H1 (cell line): ENCODE measurements at regions not wholly inside any gene's neighbourhood (a gene's known extent, or its start where the extent isn't known, plus 50 kb on each side); places are given as distances from the start of the nearest gene placed in this dataset.

Source experiments
- CTCF ChIA-PET: fragments of 300-600 bp; sonication (Branson Sonifier 250); formaldehyde crosslinking; loops from one replicate; lab custom pipeline; 2021; ENCODE audit not compliant: partially characterized antibody; lab: Charles Lee
- POLR2A ChIA-PET: fragments of 300-600 bp; sonication (Branson Sonifier 250); formaldehyde crosslinking; loops from one replicate; lab custom pipeline; 2021; ENCODE audit warnings: inconsistent platforms; ENCODE audit not compliant: partially characterized antibody; lab: Charles Lee
- DNase-seq, 2 experiments: peaks; one replicate each; pipeline versions ENCODE4 v3.0.0 to v3.0.0-alpha.2; 2010 to 2022; ENCODE audit warnings: low spot score in 2 of 2, low read depth in 1 of 2, mixed read lengths in 1 of 2
- FAIRE-seq: peaks from 2 replicates; lab custom pipeline; 2011; peaks lifted over from hg19 to GRCh38; lab: Jason Lieb, UNC
- H2AFZ ChIP-seq: 2 replicates; pipeline ENCODE4 v1.8.1; 2012; ENCODE audit warnings: low read length, inconsistent platforms
- H2AK5ac ChIP-seq: 2 replicates; pipeline ENCODE4 v1.6.1; 2013; ENCODE audit warnings: low read depth, low read length
- H2BK120ac ChIP-seq: replicated peaks from 2 replicates; pipeline ENCODE3; 2013; ENCODE audit warnings: low read depth, low read length, inconsistent platforms
- H2BK12ac ChIP-seq: 2 replicates; pipeline ENCODE4 v1.6.1; 2013; ENCODE audit warnings: low read depth, low read length
- H2BK15ac ChIP-seq: 2 replicates; pipeline ENCODE4 v1.6.1; 2013; ENCODE audit warnings: low read length
- H2BK20ac ChIP-seq: 2 replicates; pipeline ENCODE4 v1.6.1; 2013; ENCODE audit warnings: low read length
- H2BK5ac ChIP-seq: 2 replicates; pipeline ENCODE4 v1.6.1; 2013; ENCODE audit warnings: low read depth, low read length
- H3K14ac ChIP-seq: 2 replicates; pipeline ENCODE4 v1.6.1; 2013; ENCODE audit warnings: inconsistent platforms; ENCODE audit not compliant: insufficient read length
- H3K18ac ChIP-seq: 2 replicates; pipeline ENCODE4 v1.6.1; 2013; ENCODE audit warnings: low read length; ENCODE audit errors: extremely low read depth
- H3K23ac ChIP-seq: 2 replicates; pipeline ENCODE4 v1.6.1; 2013; ENCODE audit warnings: inconsistent platforms; ENCODE audit not compliant: insufficient read length
- H3K23me2 ChIP-seq: 2 replicates; pipeline ENCODE4 v1.6.1; 2013; ENCODE audit warnings: low read depth, low read length
- H3K27ac ChIP-seq: 2 replicates; pipeline ENCODE4 v1.6.1; 2011; ENCODE audit warnings: low read depth, low read length, inconsistent platforms
- H3K27me3 ChIP-seq, 4 experiments: replicated peaks in 1 of 4; 1 replicate in 1 of 4; 2 replicates in 3 of 4; pipeline versions ENCODE4 v1.6.1 to v1.8.1; 2011 to 2013; ENCODE audit warnings: low read length in 3 of 4, mild to moderate bottlenecking in 3 of 4, inconsistent platforms in 2 of 4, mixed read lengths in 2 of 4, moderate library complexity in 1 of 4; ENCODE audit not compliant: control insufficient read depth in 3 of 4, insufficient read depth in 3 of 4; ENCODE audit errors: extremely low read depth in 1 of 4
- H3K36me3 ChIP-seq, 4 experiments: 2 replicates each; pipeline versions ENCODE4 v1.6.1 to v1.8.1; 2011 to 2013; ENCODE audit warnings: mild to moderate bottlenecking in 4 of 4, low read length in 3 of 4, moderate library complexity in 2 of 4, control low read depth in 1 of 4, inconsistent platforms in 1 of 4; ENCODE audit not compliant: insufficient read depth in 4 of 4, control insufficient read depth in 2 of 4
- H3K4ac ChIP-seq: replicated peaks from 2 replicates; pipeline ENCODE3; 2013; ENCODE audit warnings: low read length, low read depth, mixed read lengths, inconsistent platforms; ENCODE audit not compliant: insufficient read length
- H3K4me1 ChIP-seq, 4 experiments: replicated peaks in 1 of 4; 1 replicate in 1 of 4; 2 replicates in 3 of 4; pipeline versions ENCODE4 v1.6.1 to v1.8.1; 2011 to 2013; ENCODE audit warnings: low read length in 3 of 4, inconsistent platforms in 2 of 4, mixed read lengths in 1 of 4; ENCODE audit not compliant: insufficient read depth in 4 of 4, control insufficient read depth in 3 of 4
- H3K4me2 ChIP-seq, 2 experiments: 2 replicates each; pipeline versions ENCODE4 v1.6.1 to v1.8.1; 2011 to 2013; ENCODE audit warnings: low read depth in 2 of 2, low read length in 2 of 2, control low read depth in 1 of 2, inconsistent platforms in 1 of 2, mild to moderate bottlenecking in 1 of 2; ENCODE audit not compliant: insufficient read depth in 1 of 2
- H3K4me3 ChIP-seq, 4 experiments: fragments of 200-600, 300-600 bp in 1 of 4; sonication (generic), shearing (Covaris generic), sonication (Bioruptor Twin) in 1 of 4; 2 replicates each; pipeline versions ENCODE4 v1.5.1 to v1.8.1; 2011 to 2016; ENCODE audit warnings: low read length in 4 of 4, low read depth in 3 of 4, control low read depth in 2 of 4, inconsistent platforms in 2 of 4, mild to moderate bottlenecking in 2 of 4, mixed read lengths in 1 of 4, moderate library complexity in 1 of 4; ENCODE audit not compliant: insufficient read depth in 2 of 4; ENCODE audit errors: extremely low read depth in 1 of 4
- H3K56ac ChIP-seq: replicated peaks from 2 replicates; pipeline ENCODE3; 2013; ENCODE audit warnings: low read depth, mild to moderate bottlenecking, mixed read lengths, low read length, inconsistent platforms; ENCODE audit not compliant: insufficient read length
- H3K79me1 ChIP-seq: 2 replicates; pipeline ENCODE4 v1.6.1; 2013; ENCODE audit warnings: low read depth, low read length, control low read depth
- H3K79me2 ChIP-seq, 2 experiments: 2 replicates each; pipeline versions ENCODE4 v1.6.1 to v1.8.1; 2012 to 2013; ENCODE audit warnings: low read length in 2 of 2, mild to moderate bottlenecking in 2 of 2, inconsistent platforms in 1 of 2; ENCODE audit not compliant: insufficient read depth in 2 of 2, control insufficient read depth in 1 of 2
- H3K9ac ChIP-seq, 4 experiments: replicated peaks in 1 of 4; 1 replicate in 1 of 4; 2 replicates in 3 of 4; pipeline versions ENCODE4 v1.6.1 to v1.8.1; 2011 to 2013; ENCODE audit warnings: low read depth in 3 of 4, low read length in 3 of 4, control low read depth in 2 of 4, mild to moderate bottlenecking in 2 of 4, moderate library complexity in 2 of 4, inconsistent platforms in 1 of 4; ENCODE audit errors: extremely low read depth in 1 of 4
- H3K9me3 ChIP-seq, 2 experiments: 2 replicates each; pipeline versions ENCODE4 v1.6.1 to v1.8.1; 2012 to 2013; ENCODE audit warnings: mild to moderate bottlenecking in 2 of 2, moderate library complexity in 2 of 2, control low read depth in 1 of 2, inconsistent platforms in 1 of 2, low read depth in 1 of 2, low read length in 1 of 2, mixed read lengths in 1 of 2; ENCODE audit not compliant: insufficient read depth in 2 of 2
- H4K20me1 ChIP-seq, 2 experiments: replicated peaks in 1 of 2; 2 replicates each; pipeline versions ENCODE3 to v1.8.1; 2011 to 2013; ENCODE audit warnings: inconsistent platforms in 2 of 2, low read length in 2 of 2, mild to moderate bottlenecking in 1 of 2; ENCODE audit not compliant: insufficient read depth in 2 of 2, control insufficient read depth in 1 of 2
- H4K5ac ChIP-seq: 2 replicates; pipeline ENCODE4 v1.6.1; 2013; ENCODE audit warnings: low read length, low read depth, mixed read lengths, inconsistent platforms; ENCODE audit not compliant: insufficient read length
- H4K8ac ChIP-seq: 2 replicates; pipeline ENCODE4 v1.8.0; 2013; ENCODE audit warnings: mild to moderate bottlenecking, moderate library complexity, low read length, inconsistent platforms; ENCODE audit not compliant: insufficient read depth; ENCODE audit errors: extremely low read depth
- H4K91ac ChIP-seq: replicated peaks from 2 replicates; pipeline ENCODE3; 2013; ENCODE audit warnings: low read length, mixed read lengths, inconsistent platforms; ENCODE audit not compliant: insufficient read length
- BCL11A ChIP-seq, 2 experiments: IDR thresholded peaks; one replicate each; pipeline ENCODE4 v1.6.1; 2011; ENCODE audit warnings: low read depth in 2 of 2, low read length in 2 of 2, mild to moderate bottlenecking in 2 of 2
- GABPA ChIP-seq: IDR thresholded peaks from 2 replicates; pipeline ENCODE4 v1.6.1; 2011; ENCODE audit warnings: mild to moderate bottlenecking, low read length, moderate library complexity, borderline replicate concordance; ENCODE audit not compliant: insufficient read depth
- NANOG ChIP-seq: IDR thresholded peaks from 2 replicates; pipeline ENCODE4 v1.6.1; 2011; ENCODE audit warnings: low read length, low read depth, mild to moderate bottlenecking, inconsistent platforms; ENCODE audit not compliant: insufficient read depth, poor library complexity, severe bottlenecking
- POLR2A ChIP-seq, 2 experiments: IDR thresholded peaks; 1 replicate in 1 of 2; 2 replicates in 1 of 2; pipeline ENCODE4 v1.6.1; 2011; ENCODE audit warnings: low read depth in 2 of 2, low read length in 2 of 2, mild to moderate bottlenecking in 2 of 2; ENCODE audit errors: control extremely low read depth in 1 of 2
- SAP30 ChIP-seq: fragments of 300-600 bp; sonication (generic); IDR thresholded peaks from 2 replicates; pipeline ENCODE4 v1.7.1; 2012; ENCODE audit warnings: low read length, moderate library complexity, mild to moderate bottlenecking, inconsistent platforms; ENCODE audit not compliant: insufficient read depth, insufficient replicate concordance
- SRF ChIP-seq: IDR thresholded peaks from 2 replicates; pipeline ENCODE4 v1.6.1; 2011; ENCODE audit warnings: mild to moderate bottlenecking, low read depth, low read length, moderate library complexity
- TAF1 ChIP-seq: IDR thresholded peaks from 2 replicates; pipeline ENCODE4 v1.6.1; 2011; ENCODE audit warnings: mild to moderate bottlenecking, low read depth, low read length
- TCF12 ChIP-seq: IDR thresholded peaks from 2 replicates; pipeline ENCODE4 v1.6.1; 2011; ENCODE audit warnings: low read depth, mild to moderate bottlenecking, low read length
- TEAD4 ChIP-seq: IDR thresholded peaks from 2 replicates; pipeline ENCODE4 v1.6.1; 2012; ENCODE audit warnings: low read depth, low read length, inconsistent platforms, mixed read lengths
- YY1 ChIP-seq: IDR thresholded peaks from 2 replicates; pipeline ENCODE4 v1.6.1; 2011; ENCODE audit warnings: low read depth, mild to moderate bottlenecking, low read length
- WGBS, 2 experiments: shearing (Covaris generic) in 1 of 2; methylation state at CpG; one replicate each; pipeline versions ENCODE4 v1.1.6 to v1.1.7; 2013 to 2015; ENCODE audit warnings: low lambda C conversion rate in 2 of 2, mixed read lengths in 2 of 2, inconsistent platforms in 1 of 2, low coverage in 1 of 2, missing lambda C conversion rate in 1 of 2; ENCODE audit not compliant: insufficient replicate concordance in 2 of 2, insufficient coverage in 1 of 2, insufficient read length in 1 of 2; ENCODE audit errors: extremely low coverage in 1 of 2, missing lambda C conversion rate in 1 of 2; 5-methylcytosine and 5-hydroxymethylcytosine counted together

DNA sequence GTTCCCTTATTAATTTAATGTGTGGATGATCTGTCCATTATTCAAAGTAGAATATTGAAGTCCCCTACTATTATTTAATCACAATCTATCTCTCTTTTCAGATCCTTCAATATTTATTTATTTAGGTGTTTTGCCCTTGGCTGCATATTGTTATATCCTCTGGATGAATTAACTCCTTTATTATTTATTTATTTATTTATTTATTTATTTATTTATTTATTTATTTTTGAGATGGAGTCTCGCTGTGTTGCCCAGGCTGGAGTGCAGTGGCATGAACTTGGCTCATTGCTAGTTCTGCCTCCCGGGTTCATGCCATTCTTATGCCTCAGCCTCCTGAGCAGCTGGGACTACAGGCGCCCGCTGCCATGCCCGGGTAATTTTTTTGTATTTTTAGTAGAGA lies 776.6 kb upstream of the NXPH2 start:
- Histone ChIP-seq H4K5ac (no peak overlapping the region), H4K8ac (no peak overlapping the region), H3K23me2 (no peaks in the 10 kb centered on the region), H3K4me1 (no peaks in the 10 kb centered on the region), H3K79me2 (no peaks in the 10 kb centered on the region), H3K27me3 (no peaks in the 10 kb centered on the region), H3K18ac (no peak overlapping the region), H3K36me3 (no peaks in the 10 kb centered on the region), H3K4me2 (no peak overlapping the region), H3K9me3 (no peaks in the 10 kb centered on the region), H4K20me1 (no peaks in the 10 kb centered on the region), H2BK5ac (no peak overlapping the region), H3K79me1 (no peaks in the 10 kb centered on the region), H2AK5ac (no peak overlapping the region), H3K56ac (no peak overlapping the region), H3K4ac (no peak overlapping the region), H3K4me3 (no peak overlapping the region), H3K9ac (no peak overlapping the region), H3K23ac (no peak overlapping the region), H3K27ac (no peak overlapping the region), H2BK15ac (no peak overlapping the region), H4K91ac (no peak overlapping the region), H2BK12ac (no peak overlapping the region), H2AFZ (no peak overlapping the region), H3K14ac (no peak overlapping the region), H2BK120ac (no peak overlapping the region), H2BK20ac (no peak overlapping the region)
- CTCF ChIA-PET: no interaction called here
- no peak for TF ChIP-seq BCL11A (IDR thresholded peaks at IDR 0.05; ENCODE audit: low read depth in 2 of 2, low read length in 2 of 2)
- TF ChIP-seq SAP30: no peak
- no peak for TF ChIP-seq TAF1
- TF ChIP-seq GABPA: no peak
- TF ChIP-seq NANOG: no peak
- TF ChIP-seq TCF12: no peak
- TF ChIP-seq TEAD4: no peak
- no peak for TF ChIP-seq SRF
- no peak for TF ChIP-seq YY1
- TF ChIP-seq POLR2A (IDR thresholded peaks at IDR 0.05; ENCODE audit: control extremely low read depth in 1 of 2, low read depth in 2 of 2, low read length in 2 of 2): no peak
- 93% methylated on average over 5 of the region's 5 CpGs; no CpG with 5 or more reads in 1 of the 2 experiments for WGBS, 2 experiments
- POLR2A ChIA-PET: no interaction called here
- FAIRE-seq (no peak), DNase-seq (no peak)
